ENCODE measurements at regions not wholly inside any gene's neighbourhood (a gene's known extent, or its start where the extent isn't known, plus 50 kb on each side); places are given as distances from the start of the nearest gene placed in this dataset.

DNA sequence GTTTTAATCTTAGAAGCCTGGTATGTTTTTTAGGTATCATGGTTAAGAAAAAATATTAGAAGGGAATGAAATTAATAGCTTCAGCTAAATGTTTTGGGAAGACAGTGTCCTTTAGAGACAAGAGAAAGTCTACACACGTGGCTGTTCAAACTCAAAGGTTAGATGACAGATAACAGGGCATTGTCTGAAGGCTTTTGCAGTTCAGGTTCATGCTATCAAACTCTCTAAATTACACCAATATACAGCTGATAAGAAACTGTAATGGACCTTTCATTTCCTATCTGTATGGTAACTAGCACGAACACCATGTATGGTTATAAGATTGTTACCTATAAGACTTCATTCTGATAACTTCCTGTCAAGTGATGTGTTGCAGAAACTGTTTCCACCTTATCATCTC is 240.6 kb upstream of the MEF2C start:
- H3K27me3 Mint-ChIP-seq: no peaks in the 10 kb centered on the region
- no peaks in the 10 kb centered on the region for H3K4me1 Mint-ChIP-seq (ENCODE audit: low read depth in 2 of 2)
- DNase-seq (ENCODE audit: low spot score) (no peak), ATAC-seq (no peak)
- no peaks in the 10 kb centered on the region for H3K36me3 Mint-ChIP-seq
- H3K27ac Mint-ChIP-seq: no peak overlapping the region
- H3K4me3 Mint-ChIP-seq: no peak overlapping the region
- no peaks in the 10 kb centered on the region for H3K9me3 Mint-ChIP-seq

DNA sequence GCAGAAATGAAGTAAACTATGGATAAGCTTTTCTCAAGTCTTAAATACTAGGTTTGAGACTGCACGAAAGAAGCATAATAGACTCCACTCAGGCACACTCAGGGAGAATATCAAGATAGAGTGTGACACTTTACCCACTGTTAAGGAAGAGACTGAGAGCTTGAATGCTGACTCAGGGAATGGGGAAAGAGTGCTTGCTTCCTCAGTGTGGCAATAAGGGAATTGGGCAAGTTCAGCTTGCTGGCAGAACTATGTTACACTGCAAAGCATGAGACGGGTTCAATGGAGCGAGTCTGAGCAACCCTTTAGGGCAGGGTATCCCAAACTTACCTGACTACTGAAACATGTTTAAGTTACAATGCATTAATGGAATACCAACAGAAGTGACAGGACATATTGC is 237.7 kb upstream of the MEF2C start:
- Mint-ChIP-seq H3K27me3 (no peaks in the 10 kb centered on the region), H3K4me1 (ENCODE audit: low read depth in 2 of 2) (peaks cover 3 to 6% of the 10 kb centered on the region in 2 donors), H3K4me3 (no peak overlapping the region), H3K9me3 (no peaks in the 10 kb centered on the region), H3K36me3 (no peaks in the 10 kb centered on the region), H3K27ac (no peak overlapping the region)
- no peak for ATAC-seq
- no peak for DNase-seq (ENCODE audit: low spot score)

DNA sequence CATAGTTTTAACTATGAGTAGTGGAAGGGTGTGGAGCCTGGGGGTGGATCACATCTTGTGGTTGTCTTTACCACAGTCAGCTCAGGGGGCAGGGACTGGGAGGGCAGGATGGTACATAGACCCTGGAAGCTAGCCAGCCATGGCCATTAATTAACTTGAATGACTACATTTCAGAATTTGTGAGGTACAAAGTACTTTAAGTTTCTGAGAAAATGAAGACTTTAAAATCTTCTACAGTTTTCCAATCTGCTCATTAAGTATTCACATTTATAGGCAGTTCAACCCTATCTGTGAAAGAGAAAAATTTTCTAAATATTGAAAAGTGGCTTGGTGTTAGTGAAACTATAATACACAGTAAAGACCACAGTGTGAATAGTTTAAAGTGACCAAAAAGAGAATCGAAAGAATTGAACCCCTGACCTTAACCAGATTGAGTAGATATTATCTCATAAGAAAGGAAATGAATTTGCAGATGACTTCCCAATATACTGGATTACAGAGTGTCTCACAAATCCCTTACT is 234.2 kb upstream of the MEF2C start:
- Mint-ChIP-seq H3K27me3 (no peaks in the 10 kb centered on the region), H3K9me3 (no peaks in the 10 kb centered on the region), H3K27ac (no peak overlapping the region), H3K36me3 (no peaks in the 10 kb centered on the region), H3K4me3 (no peak overlapping the region), H3K4me1 (ENCODE audit: low read depth in 2 of 2) (peaks cover 3 to 6% of the 10 kb centered on the region in 2 donors)
- ATAC-seq (no peak), DNase-seq (ENCODE audit: low spot score) (no peak)

DNA sequence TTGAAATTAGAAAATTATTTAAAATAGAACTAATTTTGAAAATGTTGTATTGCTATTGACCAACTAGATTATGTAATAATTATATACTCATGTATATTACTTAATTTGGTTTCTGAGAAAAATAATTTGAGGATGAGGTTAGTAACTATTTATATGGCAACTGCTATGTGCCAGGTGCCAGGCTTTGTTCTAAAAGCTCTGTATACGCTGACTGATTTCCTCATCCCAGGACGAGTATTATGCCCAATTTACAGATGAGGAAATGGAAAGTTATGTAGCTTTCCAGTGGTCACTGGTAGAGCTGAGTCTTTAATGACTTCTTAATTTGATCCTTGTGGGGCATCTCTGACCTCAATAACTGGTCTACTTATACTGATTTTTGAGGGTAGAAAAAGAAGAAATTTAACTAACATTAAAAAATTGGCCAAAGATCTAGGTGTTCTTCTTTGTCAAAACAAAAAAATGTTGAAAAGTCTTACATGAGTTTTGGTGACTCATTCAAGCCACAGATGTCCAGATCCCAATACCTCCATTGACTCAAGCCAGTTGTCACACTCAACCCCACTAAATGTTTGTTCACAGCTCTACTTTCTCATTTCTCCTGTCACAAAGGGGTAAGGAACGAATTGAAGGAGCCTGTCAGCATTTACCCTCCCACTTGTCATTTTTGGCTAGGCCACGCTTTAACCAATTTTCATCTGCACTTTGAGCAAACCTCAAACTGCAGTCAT is 228.1 kb upstream of the MEF2C start:
- Mint-ChIP-seq H3K27ac (no peak overlapping the region), H3K36me3 (no peaks in the 10 kb centered on the region), H3K27me3 (no peaks in the 10 kb centered on the region), H3K9me3 (no peaks in the 10 kb centered on the region), H3K4me1 (ENCODE audit: low read depth in 2 of 2) (no peaks in the 10 kb centered on the region), H3K4me3 (no peak overlapping the region)
- ATAC-seq: no peak
- DNase-seq (ENCODE audit: low spot score): no peak

DNA sequence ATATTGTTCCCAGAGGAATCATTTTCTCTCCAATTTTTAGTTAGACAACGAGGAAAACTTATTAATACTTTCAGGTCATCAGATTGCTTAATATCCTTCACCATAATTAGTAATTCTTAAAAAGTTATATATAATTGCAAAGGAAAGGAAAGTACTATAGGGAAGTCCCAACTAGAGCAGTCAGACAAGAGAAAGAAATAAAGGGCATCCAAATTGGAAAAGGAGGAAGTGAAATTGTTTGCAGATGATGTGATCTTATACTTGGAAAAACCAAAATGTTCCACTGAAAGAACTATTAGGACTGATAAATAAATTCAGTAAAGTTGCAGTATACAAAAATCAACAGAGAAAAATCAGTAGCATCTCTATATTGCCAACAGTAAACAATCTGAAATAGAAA is 223.5 kb upstream of the MEF2C start:
- Mint-ChIP-seq H3K4me1 (ENCODE audit: low read depth in 2 of 2) (no peaks in the 10 kb centered on the region), H3K9me3 (peaks cover 4% of the 10 kb centered on the region), H3K27me3 (peaks cover 0 to 8% of the 10 kb centered on the region in 2 donors), H3K4me3 (no peak overlapping the region), H3K27ac (no peak overlapping the region), H3K36me3 (no peaks in the 10 kb centered on the region)
- ATAC-seq (no peak), DNase-seq (ENCODE audit: low spot score) (no peak)

DNA sequence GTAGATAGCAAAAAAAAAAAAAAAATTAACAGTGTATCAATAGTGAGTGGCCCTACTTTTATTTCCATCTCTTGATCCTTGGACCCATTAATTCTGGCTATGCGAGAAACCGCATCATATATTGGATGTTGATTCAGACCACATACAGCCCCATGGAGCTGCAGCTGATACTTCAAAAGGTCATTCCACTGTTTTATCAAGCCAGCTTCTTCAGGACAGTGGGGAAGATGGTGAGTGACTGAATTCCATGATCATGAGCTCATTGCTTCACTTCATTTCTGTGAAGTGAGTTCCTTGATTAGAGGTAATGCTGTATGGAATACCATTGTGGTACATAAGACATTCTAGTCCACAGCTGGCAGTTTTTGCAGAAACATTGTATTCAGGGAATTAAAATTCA is 222.9 kb upstream of the MEF2C start:
- ATAC-seq (no peak), DNase-seq (ENCODE audit: low spot score) (no peak)
- Mint-ChIP-seq H3K27ac (no peak overlapping the region), H3K9me3 (peaks cover 4% of the 10 kb centered on the region), H3K27me3 (peaks cover 0 to 8% of the 10 kb centered on the region in 2 donors), H3K4me3 (no peak overlapping the region), H3K4me1 (ENCODE audit: low read depth in 2 of 2) (no peaks in the 10 kb centered on the region), H3K36me3 (no peaks in the 10 kb centered on the region)

DNA sequence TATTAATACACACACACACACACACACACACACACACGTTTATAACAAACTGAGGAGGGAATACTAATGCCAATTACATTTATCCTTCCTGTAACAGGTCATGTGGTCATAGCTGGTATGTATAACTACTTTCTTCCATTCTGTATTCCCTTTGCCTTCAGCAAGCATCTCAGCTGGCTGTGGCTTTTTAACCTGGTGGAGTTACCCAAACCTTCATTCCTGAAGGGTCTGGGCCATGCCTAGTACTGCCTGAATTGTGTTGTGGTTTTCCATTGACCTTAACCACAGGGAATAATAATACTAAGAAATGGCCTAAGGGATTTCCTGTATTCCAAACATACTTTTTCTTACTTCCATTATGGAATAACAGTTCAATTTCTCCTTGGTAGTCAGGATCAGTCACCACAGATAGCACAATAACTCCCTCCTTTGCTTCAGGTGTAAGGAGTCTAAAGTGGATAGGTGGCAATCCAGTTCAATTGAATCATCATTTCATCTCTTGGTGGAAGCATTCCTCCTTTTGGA is 222.2 kb upstream of the MEF2C start:
- H3K27ac Mint-ChIP-seq: no peak overlapping the region
- DNase-seq (ENCODE audit: low spot score) (no peak), ATAC-seq (no peak)
- H3K36me3 Mint-ChIP-seq: no peaks in the 10 kb centered on the region
- H3K9me3 Mint-ChIP-seq: peaks cover 4% of the 10 kb centered on the region
- no peaks in the 10 kb centered on the region for H3K4me1 Mint-ChIP-seq (ENCODE audit: low read depth in 2 of 2)
- peaks cover 0 to 8% of the 10 kb centered on the region in 2 donors for H3K27me3 Mint-ChIP-seq
- no peak overlapping the region for H3K4me3 Mint-ChIP-seq

DNA sequence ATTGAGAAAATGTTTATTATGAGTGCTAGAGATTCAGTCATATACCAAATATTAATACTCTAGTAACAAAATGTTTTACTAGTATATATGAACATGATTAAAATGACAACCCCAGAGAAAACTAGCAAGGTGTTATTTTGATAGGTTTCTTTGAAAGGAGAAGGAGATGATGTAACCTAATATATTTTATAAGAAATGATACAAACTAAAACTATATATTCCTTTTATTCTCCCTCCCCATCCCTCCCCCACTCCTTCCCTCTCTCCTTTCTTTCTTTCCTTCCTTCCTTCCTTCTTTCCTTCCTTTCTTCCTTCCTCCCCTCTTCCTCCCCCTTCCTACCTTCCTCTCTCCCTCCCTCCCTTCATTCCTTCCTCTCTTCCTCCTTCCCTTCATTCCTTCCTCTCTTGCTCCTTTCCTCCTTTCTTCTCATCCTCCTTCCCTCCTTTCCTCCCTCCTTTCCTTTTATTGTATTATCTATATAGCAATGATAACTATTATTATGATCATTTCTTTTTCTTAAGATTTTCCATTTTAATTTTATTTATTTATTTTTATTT is 215.3 kb upstream of the MEF2C start:
- DNase-seq (ENCODE audit: low spot score): no peak
- peaks cover 3% of the 10 kb centered on the region for H3K9me3 Mint-ChIP-seq

DNA sequence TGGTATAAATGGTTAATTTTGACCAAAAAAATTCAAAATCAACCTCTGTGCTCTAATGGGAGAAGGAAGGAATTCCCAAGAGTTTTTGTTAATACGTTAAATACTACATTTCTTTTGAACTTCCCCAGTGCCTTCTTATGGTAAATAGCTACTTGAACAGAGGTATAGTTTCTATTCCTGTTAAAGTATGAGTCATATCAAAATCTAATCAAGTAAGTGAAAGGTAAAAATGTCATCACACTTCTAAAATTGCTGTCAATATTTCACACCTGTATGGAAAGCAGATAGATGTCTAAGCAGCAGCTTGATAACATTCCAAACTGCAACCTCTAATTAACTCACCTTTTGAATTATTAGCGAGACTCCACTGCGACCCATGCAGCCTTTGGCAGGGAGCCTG is 214.1 kb upstream of the MEF2C start:
- Mint-ChIP-seq H3K4me1 (ENCODE audit: low read depth in 2 of 2) (no peaks in the 10 kb centered on the region), H3K4me3 (no peak overlapping the region), H3K27me3 (peaks cover 0 to under 1% of the 10 kb centered on the region in 2 donors), H3K36me3 (no peaks in the 10 kb centered on the region), H3K27ac (no peak overlapping the region), H3K9me3 (peaks cover 3% of the 10 kb centered on the region)
- no peak for ATAC-seq
- no peak for DNase-seq (ENCODE audit: low spot score)

More for the DNA sequence above, 215.3 kb upstream of the MEF2C start:
- Mint-ChIP-seq H3K4me3 (no peak overlapping the region), H3K27me3 (peaks cover 0 to 3% of the 10 kb centered on the region in 2 donors), H3K27ac (no peak overlapping the region), H3K4me1 (ENCODE audit: low read depth in 2 of 2) (no peaks in the 10 kb centered on the region), H3K36me3 (no peaks in the 10 kb centered on the region)
- no peak for ATAC-seq

DNA sequence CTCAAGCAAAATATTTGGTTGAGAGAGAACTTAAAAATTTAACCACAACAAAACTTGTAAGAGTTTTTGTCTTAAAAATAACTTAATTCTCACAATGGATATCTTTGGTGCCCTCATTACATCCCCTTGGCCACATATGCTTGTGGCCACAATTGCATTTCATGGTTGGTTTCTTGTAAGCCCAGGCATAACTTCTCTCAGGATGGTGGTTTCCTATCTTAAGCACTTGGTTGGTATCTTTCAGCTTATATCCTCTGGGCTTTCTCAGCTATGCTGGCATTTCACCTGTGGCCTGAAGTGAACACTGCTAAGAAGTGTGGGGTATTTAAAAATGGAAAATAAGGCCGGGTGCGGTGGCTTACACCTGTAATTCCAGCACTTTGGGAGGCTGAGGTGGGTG is 212.4 kb upstream of the MEF2C start:
- H3K27me3 Mint-ChIP-seq: no peaks in the 10 kb centered on the region
- no peak overlapping the region for H3K27ac Mint-ChIP-seq
- DNase-seq (ENCODE audit: low spot score) (no peak), ATAC-seq (no peak)
- H3K36me3 Mint-ChIP-seq: no peaks in the 10 kb centered on the region
- no peaks in the 10 kb centered on the region for H3K4me1 Mint-ChIP-seq (ENCODE audit: low read depth in 2 of 2)
- H3K4me3 Mint-ChIP-seq: no peak overlapping the region
- H3K9me3 Mint-ChIP-seq: peaks cover 3% of the 10 kb centered on the region

DNA sequence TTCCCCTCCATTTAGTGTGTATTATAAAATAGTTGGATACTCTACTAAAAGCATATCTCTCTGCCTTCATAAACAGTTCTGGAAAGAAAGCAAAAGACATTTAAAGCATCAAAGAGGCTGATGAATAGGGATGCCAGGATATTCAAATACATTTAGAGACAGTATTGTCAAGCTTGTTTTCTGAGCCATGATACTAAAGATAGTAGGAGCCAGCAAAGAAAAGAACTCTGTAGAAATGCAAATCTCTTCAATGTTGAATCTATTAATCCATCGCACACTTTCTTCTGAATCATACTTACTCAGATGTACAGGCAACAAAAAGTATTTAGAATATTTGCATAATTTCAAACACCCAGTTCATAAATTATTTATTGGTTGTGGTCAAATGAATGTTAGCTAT is 207.1 kb upstream of the MEF2C start:
- Mint-ChIP-seq H3K9me3 (no peaks in the 10 kb centered on the region), H3K27me3 (no peaks in the 10 kb centered on the region), H3K4me3 (no peak overlapping the region), H3K4me1 (ENCODE audit: low read depth in 2 of 2) (no peaks in the 10 kb centered on the region), H3K27ac (no peak overlapping the region), H3K36me3 (no peaks in the 10 kb centered on the region)
- ATAC-seq (no peak), DNase-seq (ENCODE audit: low spot score) (no peak)

DNA sequence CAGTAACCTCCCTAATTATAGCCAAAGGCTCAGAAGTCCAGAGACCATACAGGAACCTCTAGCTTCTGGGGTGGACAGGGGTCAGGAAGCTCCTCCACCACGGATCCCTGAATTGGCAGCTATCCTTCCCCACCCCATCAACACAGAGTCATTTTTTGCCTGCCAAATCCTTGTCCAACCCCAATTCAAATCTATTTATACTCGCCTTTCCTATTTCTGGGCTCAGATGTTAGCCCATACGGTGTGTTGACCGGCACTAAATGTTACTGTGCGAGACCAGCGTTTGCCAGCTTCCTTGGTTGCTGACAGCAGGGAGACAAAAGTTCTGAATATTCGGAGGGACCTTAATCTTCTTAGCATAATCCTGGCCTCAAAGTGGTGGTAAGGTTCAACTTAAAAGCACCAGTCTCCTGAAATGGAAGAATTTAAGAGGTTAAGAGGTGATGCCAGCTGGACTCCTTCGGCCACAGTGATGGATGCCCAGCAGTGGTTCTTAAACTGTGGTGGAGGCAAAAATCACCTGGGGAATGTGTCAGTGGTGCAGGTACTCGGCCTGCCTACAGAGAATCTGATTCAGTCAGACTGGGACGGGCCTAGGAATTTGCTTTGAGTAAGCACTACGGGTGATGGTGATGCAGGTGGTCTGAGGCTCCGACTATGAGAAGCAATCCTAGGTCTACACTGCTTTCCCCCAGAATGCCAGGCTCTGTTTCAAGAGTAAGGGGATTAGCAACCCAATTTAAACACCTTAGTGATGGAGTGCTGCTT is 204.8 kb upstream of the MEF2C start:
- no peak overlapping the region for H3K4me3 Mint-ChIP-seq
- no peaks in the 10 kb centered on the region for H3K27me3 Mint-ChIP-seq
- H3K27ac Mint-ChIP-seq: no peak overlapping the region
- no peaks in the 10 kb centered on the region for H3K36me3 Mint-ChIP-seq
- no peaks in the 10 kb centered on the region for H3K9me3 Mint-ChIP-seq
- no peaks in the 10 kb centered on the region for H3K4me1 Mint-ChIP-seq (ENCODE audit: low read depth in 2 of 2)
- ATAC-seq: no peak
- DNase-seq (ENCODE audit: low spot score): no peak

DNA sequence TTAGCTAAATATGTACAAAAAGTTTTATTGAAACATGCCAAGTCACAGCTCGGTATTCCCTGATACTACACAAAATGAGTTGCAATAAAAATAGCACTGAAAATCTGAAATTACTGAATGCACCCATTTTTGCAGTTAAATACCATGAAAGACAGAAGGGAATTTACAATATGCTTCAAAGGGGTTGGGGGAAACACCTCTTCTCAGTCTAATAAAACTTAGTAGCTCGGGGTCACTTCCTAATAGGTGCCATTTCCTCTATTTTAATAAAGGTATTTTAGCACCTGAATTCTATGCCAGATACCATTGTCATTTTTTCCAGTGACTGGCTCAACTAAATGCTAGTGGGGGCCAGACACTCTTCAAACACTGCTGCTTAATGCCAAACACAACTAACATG is 204.1 kb upstream of the MEF2C start:
- no peaks in the 10 kb centered on the region for H3K4me1 Mint-ChIP-seq (ENCODE audit: low read depth in 2 of 2)
- no peaks in the 10 kb centered on the region for H3K9me3 Mint-ChIP-seq
- no peak for ATAC-seq
- no peaks in the 10 kb centered on the region for H3K36me3 Mint-ChIP-seq
- no peaks in the 10 kb centered on the region for H3K27me3 Mint-ChIP-seq
- no peak overlapping the region for H3K27ac Mint-ChIP-seq
- no peak for DNase-seq (ENCODE audit: low spot score)
- no peak overlapping the region for H3K4me3 Mint-ChIP-seq
